H9 (cell line): ENCODE measurements at regions not wholly inside any gene's neighbourhood (a gene's known extent, or its start where the extent isn't known, plus 50 kb on each side); places are given as distances from the start of the nearest gene placed in this dataset.

ENCODE experiments used
- DNase-seq: peaks from one replicate; pipeline ENCODE4 v3.0.0-alpha.2; 2017
- H2AFZ ChIP-seq: one replicate; pipeline ENCODE4 v1.6.1; 2013; ENCODE audit warnings: mild to moderate bottlenecking, low read length, control low read depth, moderate library complexity
- H2AK5ac ChIP-seq: 2 replicates; pipeline ENCODE4 v1.6.1; 2013; ENCODE audit warnings: low read length, control low read depth, mixed read lengths; ENCODE audit not compliant: insufficient read length
- H2BK120ac ChIP-seq: one replicate; pipeline ENCODE4 v1.6.1; 2013; ENCODE audit warnings: low read depth, mild to moderate bottlenecking, low read length, control low read depth, inconsistent platforms; ENCODE audit not compliant: poor library complexity, severe bottlenecking
- H2BK12ac ChIP-seq: 2 replicates; pipeline ENCODE4 v1.6.1; 2013; ENCODE audit warnings: low read length, control low read depth, mixed read lengths, low read depth; ENCODE audit not compliant: insufficient read length
- H2BK15ac ChIP-seq: 2 replicates; pipeline ENCODE4 v1.6.1; 2013; ENCODE audit warnings: low read depth, low read length, control low read depth
- H2BK20ac ChIP-seq: one replicate; pipeline ENCODE4 v1.6.1; 2013; ENCODE audit warnings: low read depth, mild to moderate bottlenecking, low read length, control low read depth, inconsistent platforms; ENCODE audit not compliant: poor library complexity, severe bottlenecking
- H2BK5ac ChIP-seq: 2 replicates; pipeline ENCODE4 v1.6.1; 2013; ENCODE audit warnings: low read length, control low read depth, mixed read lengths; ENCODE audit not compliant: insufficient read length
- H3K14ac ChIP-seq: 2 replicates; pipeline ENCODE4 v1.6.1; 2013; ENCODE audit warnings: low read length, control low read depth; ENCODE audit not compliant: insufficient read depth
- H3K18ac ChIP-seq: 2 replicates; pipeline ENCODE4 v1.6.1; 2013; ENCODE audit warnings: low read depth, mild to moderate bottlenecking, mixed read lengths, low read length, control low read depth; ENCODE audit not compliant: insufficient read length
- H3K23ac ChIP-seq: 2 replicates; pipeline ENCODE4 v1.6.1; 2013; ENCODE audit warnings: low read length, control low read depth, mixed read lengths, low read depth; ENCODE audit not compliant: insufficient read length
- H3K23me2 ChIP-seq: 2 replicates; pipeline ENCODE4 v1.6.1; 2013; ENCODE audit warnings: low read depth, mild to moderate bottlenecking, mixed read lengths, low read length, control low read depth; ENCODE audit not compliant: insufficient read length, poor library complexity, severe bottlenecking
- H3K27ac ChIP-seq: 2 replicates; pipeline ENCODE4 v1.5.1; 2013; ENCODE audit warnings: low read length, control low read depth, mixed read lengths, low read depth; ENCODE audit not compliant: insufficient read length
- H3K27me3 ChIP-seq: 2 replicates; pipeline ENCODE4 v1.6.1; 2013; ENCODE audit warnings: low read length, control low read depth, inconsistent platforms; ENCODE audit not compliant: insufficient read depth
- H3K4ac ChIP-seq: 2 replicates; pipeline ENCODE4 v1.6.1; 2013; ENCODE audit warnings: low read depth, mild to moderate bottlenecking, control low read depth, inconsistent platforms, low read length, moderate library complexity
- H3K4me1 ChIP-seq: 2 replicates; pipeline ENCODE4 v1.6.1; 2013; ENCODE audit warnings: low read length, control low read depth, inconsistent platforms; ENCODE audit not compliant: insufficient read depth
- H3K4me2 ChIP-seq: 2 replicates; pipeline ENCODE4 v1.6.1; 2013; ENCODE audit warnings: low read length, control low read depth, mixed read lengths; ENCODE audit not compliant: insufficient read length, insufficient read depth
- H3K56ac ChIP-seq: 2 replicates; pipeline ENCODE4 v1.6.1; 2013; ENCODE audit warnings: low read depth, mild to moderate bottlenecking, mixed read lengths, low read length, control low read depth; ENCODE audit not compliant: insufficient read length
- H3K79me1 ChIP-seq: 2 replicates; pipeline ENCODE4 v1.6.1; 2013; ENCODE audit warnings: low read depth, mild to moderate bottlenecking, moderate library complexity, low read length, control low read depth, inconsistent platforms; ENCODE audit not compliant: insufficient read depth, poor library complexity, severe bottlenecking
- H3K79me2 ChIP-seq: 2 replicates; pipeline ENCODE4 v1.6.1; 2013; ENCODE audit warnings: low read length, control low read depth, inconsistent platforms; ENCODE audit not compliant: insufficient read depth
- H3K9ac ChIP-seq: 2 replicates; pipeline ENCODE4 v1.6.1; 2013; ENCODE audit warnings: low read length, control low read depth, mixed read lengths; ENCODE audit not compliant: insufficient read length; ENCODE audit errors: extremely low read depth
- H3K9me3 ChIP-seq: one replicate; pipeline ENCODE4 v1.6.1; 2013; ENCODE audit warnings: low read depth, low read length, inconsistent platforms; ENCODE audit not compliant: control insufficient read depth
- H3T11ph ChIP-seq: one replicate; pipeline ENCODE4 v1.6.1; 2013; ENCODE audit warnings: mild to moderate bottlenecking, low read length, control low read depth, inconsistent platforms
- H4K20me1 ChIP-seq: one replicate; pipeline ENCODE4 v1.6.1; 2013; ENCODE audit not compliant: control insufficient read depth, insufficient read length, insufficient read depth
- H4K5ac ChIP-seq: 2 replicates; pipeline ENCODE4 v1.6.1; 2013; ENCODE audit warnings: low read depth, mild to moderate bottlenecking, mixed read lengths, low read length, control low read depth; ENCODE audit not compliant: insufficient read length
- H4K8ac ChIP-seq: replicated peaks from 2 replicates; pipeline ENCODE4 v1.6.1; 2013; ENCODE audit warnings: low read length, control low read depth, mixed read lengths, low read depth; ENCODE audit not compliant: insufficient read length
- H4K91ac ChIP-seq: 2 replicates; pipeline ENCODE4 v1.6.1; 2013; ENCODE audit warnings: low read depth, mild to moderate bottlenecking, moderate library complexity, mixed read lengths, low read length, control low read depth; ENCODE audit not compliant: insufficient read length
- H3K27ac Mint-ChIP-seq, 3 experiments: 2 replicates in 2 of 3; 3 replicates in 1 of 3; pipeline ENCODE4 v1.8.0; 2020 to 2021; ENCODE audit warnings: mixed read lengths in 3 of 3, mild to moderate bottlenecking in 1 of 3, moderate library complexity in 1 of 3
- H3K27me3 Mint-ChIP-seq: 2 replicates; pipeline ENCODE4 v1.8.0; 2021; ENCODE audit warnings: low read depth, mild to moderate bottlenecking, moderate library complexity, mixed read lengths
- H3K36me3 Mint-ChIP-seq, 3 experiments: 2 replicates in 2 of 3; 3 replicates in 1 of 3; pipeline ENCODE4 v1.8.0; 2020 to 2021; ENCODE audit warnings: low read depth in 3 of 3, mixed read lengths in 3 of 3; ENCODE audit not compliant: insufficient read depth in 1 of 3
- H3K4me1 Mint-ChIP-seq, 2 experiments: 2 replicates each; pipeline ENCODE4 v1.8.0; 2020; ENCODE audit warnings: mixed read lengths in 2 of 2
- H3K4me3 Mint-ChIP-seq, 2 experiments: 2 replicates in 1 of 2; 3 replicates in 1 of 2; pipeline ENCODE4 v1.8.0; 2020 to 2021; ENCODE audit warnings: mild to moderate bottlenecking in 2 of 2, mixed read lengths in 2 of 2, moderate library complexity in 1 of 2
- H3K9me3 Mint-ChIP-seq, 2 experiments: 2 replicates in 1 of 2; 3 replicates in 1 of 2; pipeline ENCODE4 v1.8.0; 2020; ENCODE audit warnings: mild to moderate bottlenecking in 2 of 2, mixed read lengths in 2 of 2, moderate library complexity in 1 of 2
- WGBS: extraction: QIAGEN DNeasy Blood & Tissue Kit; methylation state at CpG from one replicate; pipeline ENCODE4 v1.1.7; 2013; ENCODE audit warnings: missing lambda C conversion rate, low lambda C conversion rate, mixed read lengths; ENCODE audit not compliant: insufficient read length; ENCODE audit errors: extremely low coverage; 5-methylcytosine and 5-hydroxymethylcytosine counted together
- TF ChIP-seq, protein P1 (sequence below): fragments of 200-600 bp; sonication (generic); conservative IDR thresholded peaks from 3 replicates; pipeline ENCODE4 v1.8.0; 2021; ENCODE audit warnings: antibody characterized with exemption, mild to moderate bottlenecking

DNA sequence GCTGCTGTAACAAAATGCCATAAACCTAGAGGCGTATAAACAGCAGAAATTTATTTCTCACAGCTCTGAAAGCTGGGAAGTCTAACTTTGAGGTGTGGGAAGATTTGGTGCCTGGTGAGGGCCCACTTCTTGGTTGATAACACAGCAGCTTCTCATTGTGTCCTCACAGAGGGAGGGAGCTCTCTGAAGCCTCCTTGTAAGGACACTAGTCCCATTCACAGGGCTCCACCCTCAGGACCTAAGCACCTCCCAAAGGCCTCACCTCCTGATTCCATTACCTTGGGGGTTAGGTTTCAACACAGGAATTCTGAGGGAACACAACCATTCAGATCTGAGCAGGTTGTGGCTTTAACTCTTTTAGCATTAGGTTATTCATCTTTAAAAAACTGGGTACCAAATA lies 380.3 kb upstream of the ATP10A start:
- Histone ChIP-seq H4K8ac (no peak overlapping the region), H3K4ac (no peak overlapping the region; the same call in 1 of the 2 replicates), H3K79me1 (no peaks in the 10 kb centered on the region), H3K27me3 (no peaks in the 10 kb centered on the region), H3K4me2 (no peak overlapping the region), H3K9ac (no peak overlapping the region), H3K27ac (peak overlapping the region; percentile 76), H2BK12ac (no peak overlapping the region), H2AFZ (no peak overlapping the region), H2BK120ac (peak overlapping the region; percentile 67), H2AK5ac (no peak overlapping the region), H4K20me1 (no peaks in the 10 kb centered on the region), H2BK20ac (no peak overlapping the region), H2BK5ac (no peak overlapping the region), H4K5ac (no peak overlapping the region), H3K79me2 (no peaks in the 10 kb centered on the region), H3K23me2 (no peaks in the 10 kb centered on the region), H4K91ac (no peak overlapping the region), H3K18ac (peak overlapping the region; percentile 83), H3K56ac (no peak overlapping the region), H2BK15ac (no peak overlapping the region), H3K23ac (no peak overlapping the region), H3K9me3 (no peaks in the 10 kb centered on the region), H3K4me1 (peaks cover 5% of the 10 kb centered on the region; the same call in 1 of the 2 replicates), H3K14ac (peak overlapping the region; percentile 37; the same call in 1 of the 2 replicates), H3T11ph (no peak overlapping the region)
- H3K9me3 Mint-ChIP-seq: peaks cover 3 to 10% of the 10 kb centered on the region in 2 experiments; a peak in 4 of 5 replicates
- DNase-seq: peak; percentile 83
- no peaks in the 10 kb centered on the region for H3K27me3 Mint-ChIP-seq
- TF ChIP-seq, protein P1, sequence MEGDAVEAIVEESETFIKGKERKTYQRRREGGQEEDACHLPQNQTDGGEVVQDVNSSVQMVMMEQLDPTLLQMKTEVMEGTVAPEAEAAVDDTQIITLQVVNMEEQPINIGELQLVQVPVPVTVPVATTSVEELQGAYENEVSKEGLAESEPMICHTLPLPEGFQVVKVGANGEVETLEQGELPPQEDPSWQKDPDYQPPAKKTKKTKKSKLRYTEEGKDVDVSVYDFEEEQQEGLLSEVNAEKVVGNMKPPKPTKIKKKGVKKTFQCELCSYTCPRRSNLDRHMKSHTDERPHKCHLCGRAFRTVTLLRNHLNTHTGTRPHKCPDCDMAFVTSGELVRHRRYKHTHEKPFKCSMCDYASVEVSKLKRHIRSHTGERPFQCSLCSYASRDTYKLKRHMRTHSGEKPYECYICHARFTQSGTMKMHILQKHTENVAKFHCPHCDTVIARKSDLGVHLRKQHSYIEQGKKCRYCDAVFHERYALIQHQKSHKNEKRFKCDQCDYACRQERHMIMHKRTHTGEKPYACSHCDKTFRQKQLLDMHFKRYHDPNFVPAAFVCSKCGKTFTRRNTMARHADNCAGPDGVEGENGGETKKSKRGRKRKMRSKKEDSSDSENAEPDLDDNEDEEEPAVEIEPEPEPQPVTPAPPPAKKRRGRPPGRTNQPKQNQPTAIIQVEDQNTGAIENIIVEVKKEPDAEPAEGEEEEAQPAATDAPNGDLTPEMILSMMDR: no peak
- H3K27ac Mint-ChIP-seq: peak overlapping the region; percentile 95 to 98 (median 96); a peak in 6 of 7 replicates
- peaks cover 0 to 10% (median 7%) of the 10 kb centered on the region in 3 experiments; a peak in 5 of 7 replicates for H3K36me3 Mint-ChIP-seq
- H3K4me3 Mint-ChIP-seq: no peak overlapping the region
- H3K4me1 Mint-ChIP-seq: peaks cover 33 to 39% of the 10 kb centered on the region in 2 experiments
- WGBS: no CpG with 5 or more reads among the region's 1 CpG
